Natural killer cell (primary cell): ENCODE measurements at regions not wholly inside any gene's neighbourhood (a gene's known extent, or its start where the extent isn't known, plus 50 kb on each side); places are given as distances from the start of the nearest gene placed in this dataset.

Experiments used
- ATAC-seq, 3 donors: fragments of 150-1000 bp in 2 of 3; fragments of 200-7000 bp in 1 of 3; cut with Tn5 transposase; 1 replicate in 1 of 3; 2 replicates in 2 of 3; pipeline ENCODE4 v1.10.0; 2021; ENCODE audit warnings: mild to moderate bottlenecking in 2 of 3, moderate library complexity in 2 of 3
- DNase-seq, 2 donors: peaks; one replicate each; pipeline versions ENCODE4 v3.0.0 to v3.0.0-alpha.2; 2013 to 2021; ENCODE audit warnings: mixed read lengths in 1 of 2
- H3K27ac ChIP-seq: one replicate; pipeline ENCODE4 v1.5.1; 2013; ENCODE audit warnings: mild to moderate bottlenecking, low read length
- H3K27me3 ChIP-seq: one replicate; pipeline ENCODE4 v1.6.1; 2013; ENCODE audit warnings: low read length; ENCODE audit not compliant: control insufficient read depth, insufficient read depth
- H3K36me3 ChIP-seq: one replicate; pipeline ENCODE4 v1.6.1; 2013; ENCODE audit warnings: low read length; ENCODE audit not compliant: control insufficient read depth, insufficient read depth
- H3K4me1 ChIP-seq: one replicate; pipeline ENCODE4 v1.6.1; 2013; ENCODE audit warnings: low read length; ENCODE audit not compliant: control insufficient read depth, insufficient read depth
- H3K4me3 ChIP-seq: one replicate; pipeline ENCODE4 v1.5.1; 2013; ENCODE audit warnings: low read length
- H3K9me3 ChIP-seq: one replicate; pipeline ENCODE4 v1.6.1; 2013; ENCODE audit warnings: low read length; ENCODE audit not compliant: control insufficient read depth, insufficient read depth
- H3K27ac Mint-ChIP-seq, 2 donors: one replicate each; pipeline ENCODE4 v1.8.0; 2022; ENCODE audit warnings: mild to moderate bottlenecking in 2 of 2, mixed read lengths in 2 of 2, moderate library complexity in 1 of 2
- H3K27me3 Mint-ChIP-seq, 2 donors: one replicate each; pipeline ENCODE4 v1.8.0; 2022; ENCODE audit warnings: low read depth in 2 of 2, mixed read lengths in 2 of 2
- H3K36me3 Mint-ChIP-seq: one replicate; pipeline ENCODE4 v1.8.0; 2022; ENCODE audit warnings: mixed read lengths
- H3K4me1 Mint-ChIP-seq, 2 donors: one replicate each; pipeline ENCODE4 v1.8.0; 2022; ENCODE audit warnings: mixed read lengths in 2 of 2
- H3K4me3 Mint-ChIP-seq: one replicate; pipeline ENCODE4 v1.8.0; 2022; ENCODE audit warnings: mild to moderate bottlenecking, moderate library complexity, mixed read lengths
- H3K9me3 Mint-ChIP-seq, 2 donors: one replicate each; pipeline ENCODE4 v1.8.0; 2022; ENCODE audit warnings: mixed read lengths in 2 of 2
- CTCF ChIP-seq: fragments of 200-600 bp; IDR thresholded peaks from one replicate; pipeline ENCODE4 v1.8.0; 2022; ENCODE audit warnings: antibody characterized with exemption
- WGBS: methylation state at CpG from one replicate; pipeline ENCODE4 v1.1.7; 2013; ENCODE audit warnings: missing lambda C conversion rate; ENCODE audit not compliant: insufficient coverage; 5-methylcytosine and 5-hydroxymethylcytosine counted together
- intact Hi-C: fragments of 100-400 bp; cut with micrococcal nuclease; formaldehyde crosslinking; loops from one replicate; pipeline ENCODE4 v1.14.2; 2022

GRCh38 chr6:144944106-144944505 is 659.0 kb downstream of the UTRN start:
- no peaks in the 10 kb centered on the region for H3K36me3 ChIP-seq
- no peaks in the 10 kb centered on the region for H3K9me3 Mint-ChIP-seq
- H3K4me1 ChIP-seq: no peaks in the 10 kb centered on the region
- DNase-seq (no peak), ATAC-seq (no peak)
- no peaks in the 10 kb centered on the region for H3K36me3 Mint-ChIP-seq
- H3K4me3 Mint-ChIP-seq: no peak overlapping the region
- H3K27me3 ChIP-seq: no peaks in the 10 kb centered on the region
- H3K4me3 ChIP-seq: no peak overlapping the region
- TF ChIP-seq CTCF: no peak
- intact Hi-C loops: no loop called here
- no peak overlapping the region for H3K27ac ChIP-seq
- H3K4me1 Mint-ChIP-seq: no peaks in the 10 kb centered on the region
- WGBS: 97% methylated on average over 4 of the region's 4 CpGs
- peaks cover 12 to 19% of the 10 kb centered on the region in 2 donors for H3K27me3 Mint-ChIP-seq
- H3K27ac Mint-ChIP-seq: no peak overlapping the region
- no peaks in the 10 kb centered on the region for H3K9me3 ChIP-seq

- no peak for DNase-seq
- no peaks in the 10 kb centered on the region for H3K27me3 ChIP-seq
- H3K27ac ChIP-seq: no peak overlapping the region
- no peaks in the 10 kb centered on the region for H3K4me1 Mint-ChIP-seq
- ATAC-seq: no peak
- H3K9me3 ChIP-seq: no peaks in the 10 kb centered on the region
- no peaks in the 10 kb centered on the region for H3K9me3 Mint-ChIP-seq
- intact Hi-C loops: no loop called here
- H3K4me3 ChIP-seq: no peak overlapping the region
- no peaks in the 10 kb centered on the region for H3K36me3 Mint-ChIP-seq
- H3K27me3 Mint-ChIP-seq: peaks cover 12 to 20% of the 10 kb centered on the region in 2 donors
- H3K27ac Mint-ChIP-seq: no peak overlapping the region
- 73% methylated on average over 3 of the region's 4 CpGs for WGBS
- no peaks in the 10 kb centered on the region for H3K4me1 ChIP-seq
- TF ChIP-seq CTCF: no peak
- no peak overlapping the region for H3K4me3 Mint-ChIP-seq
- H3K36me3 ChIP-seq: no peaks in the 10 kb centered on the region
These were observed 662.4 kb downstream of the UTRN start for GRCh38 chr6:144947398-144947976.

- Histone ChIP-seq H3K9me3 (no peaks in the 10 kb centered on the region), H3K27ac (no peak overlapping the region), H3K36me3 (no peaks in the 10 kb centered on the region), H3K27me3 (no peaks in the 10 kb centered on the region), H3K4me1 (no peaks in the 10 kb centered on the region), H3K4me3 (no peak overlapping the region)
- no peaks in the 10 kb centered on the region for H3K36me3 Mint-ChIP-seq
- TF ChIP-seq CTCF: no peak
- H3K4me3 Mint-ChIP-seq: no peak overlapping the region
- ATAC-seq (no peak), DNase-seq (no peak)
- H3K27ac Mint-ChIP-seq: no peak overlapping the region
- 76% methylated on average over 3 of the region's 3 CpGs for WGBS
- H3K9me3 Mint-ChIP-seq: no peaks in the 10 kb centered on the region
- peaks cover 10 to 15% of the 10 kb centered on the region in 2 donors for H3K27me3 Mint-ChIP-seq
- intact Hi-C loops: no loop called here
- no peaks in the 10 kb centered on the region for H3K4me1 Mint-ChIP-seq
These were observed 666.7 kb downstream of the UTRN start for GRCh38 chr6:144951730-144952437.
